ENCODE measurements at regions not wholly inside any gene's neighbourhood (a gene's known extent, or its start where the extent isn't known, plus 50 kb on each side); places are given as distances from the start of the nearest gene placed in this dataset.
"Not testable (repeated sequence)": the region's sequence is repeated elsewhere in the genome, so short reads cannot be mapped to it uniquely, and the experiment has no call there.

DNA sequence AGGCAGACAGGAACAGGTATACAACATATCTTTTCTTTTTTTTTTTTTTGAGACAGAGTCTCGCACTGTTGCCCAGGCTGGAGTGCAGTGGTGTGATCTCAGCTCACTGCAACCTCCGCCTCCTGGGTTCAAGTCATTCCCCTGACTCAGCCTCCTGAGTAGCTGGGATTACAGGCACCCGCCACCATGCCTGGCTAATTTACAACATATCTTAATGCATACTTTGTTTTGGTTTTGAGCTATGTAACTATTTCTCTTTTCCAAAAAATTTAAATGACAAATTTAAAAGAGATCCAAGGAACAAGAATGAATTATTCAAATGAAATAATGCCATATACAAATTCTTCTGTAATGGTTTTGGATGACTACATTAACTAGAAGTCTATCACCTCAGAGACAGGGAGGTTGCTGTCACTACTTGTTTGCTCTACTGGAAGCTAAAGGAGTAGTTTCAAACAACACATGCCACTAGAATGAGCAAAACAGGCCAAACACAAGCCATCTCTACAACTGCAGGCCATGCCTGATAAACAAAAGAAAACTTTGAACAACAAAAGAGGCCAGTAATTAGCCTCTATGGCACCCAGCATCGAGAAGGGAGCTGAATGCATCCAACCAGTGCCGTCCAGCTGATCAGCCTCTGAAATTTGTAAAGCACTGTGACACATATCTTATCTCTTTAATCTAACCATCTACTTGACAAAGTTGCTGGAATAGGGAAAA, 133.6 kb upstream of the VOPP1 start:
- TF ChIP-seq CTCF, POLR2A (IDR thresholded peaks at IDR 0.05): not testable (repeated sequence)
